ENCODE measurements at regions not wholly inside any gene's neighbourhood (a gene's known extent, or its start where the extent isn't known, plus 50 kb on each side); places are given as distances from the start of the nearest gene placed in this dataset.
A peak's percentile ranks its signal among the peaks of the same experiment; 100 is the strongest.

DNA sequence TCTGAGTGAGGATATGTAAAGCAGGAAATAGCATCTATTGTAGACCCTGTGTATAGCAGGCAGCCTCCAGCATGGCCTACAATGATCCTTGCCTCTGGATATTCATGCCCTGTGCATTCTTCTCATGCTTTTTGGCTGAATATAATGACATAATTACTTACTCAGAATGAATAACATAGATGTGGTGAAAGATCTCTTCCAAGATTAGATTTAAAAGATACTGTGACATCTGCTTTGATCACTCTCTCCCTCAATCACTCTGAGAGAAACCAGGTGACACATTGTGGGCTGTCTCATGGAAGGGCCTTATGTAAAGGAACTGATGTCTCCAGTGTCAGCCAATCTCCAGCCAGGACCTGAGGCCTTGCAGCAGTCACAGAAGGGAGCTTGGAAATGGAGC lies 376.7 kb downstream of the DNAH5 start:
- TF ChIP-seq EZH2 (IDR thresholded peaks at IDR 0.05; ENCODE audit: borderline replicate concordance, low read depth, low read length, severe bottlenecking) (no peak), CTCF (IDR thresholded peaks at IDR 0.05; ENCODE audit: borderline replicate concordance, extremely low read depth, low read length, poor library complexity, severe bottlenecking) (no peak)
- H3K4me2 ChIP-seq (ENCODE audit: insufficient read depth, low read length), result no peak overlapping the region
- H2AFZ ChIP-seq (ENCODE audit: low read depth, low read length), result no peak overlapping the region
- peak; percentile 54; the same call in 2 of the 3 replicates for ATAC-seq (ENCODE audit: insufficient read depth, low read depth)
- H3K79me2 ChIP-seq (ENCODE audit: insufficient read depth, low read length), result no peaks in the 10 kb centered on the region
- H3K27me3 ChIP-seq (ENCODE audit: insufficient read depth, low read length, poor library complexity), result no peaks in the 10 kb centered on the region
- H3K4me1 ChIP-seq (ENCODE audit: insufficient read depth, low read length), result no peaks in the 10 kb centered on the region
- H3K4me3 ChIP-seq (ENCODE audit: low read depth in 1 of 2, low read length in 2 of 2), result no peak overlapping the region
- H3K36me3 ChIP-seq (ENCODE audit: insufficient read depth, low read length), result no peaks in the 10 kb centered on the region
- H3K9ac ChIP-seq (ENCODE audit: low read depth, low read length), result no peak overlapping the region
- no peaks in the 10 kb centered on the region for H3K9me3 ChIP-seq (ENCODE audit: insufficient read depth, low read length, severe bottlenecking)
- H4K20me1 ChIP-seq (ENCODE audit: insufficient read depth, low read length), result no peaks in the 10 kb centered on the region
- H3K27ac ChIP-seq (ENCODE audit: low read length), result no peak overlapping the region
- no peak for DNase-seq

DNA sequence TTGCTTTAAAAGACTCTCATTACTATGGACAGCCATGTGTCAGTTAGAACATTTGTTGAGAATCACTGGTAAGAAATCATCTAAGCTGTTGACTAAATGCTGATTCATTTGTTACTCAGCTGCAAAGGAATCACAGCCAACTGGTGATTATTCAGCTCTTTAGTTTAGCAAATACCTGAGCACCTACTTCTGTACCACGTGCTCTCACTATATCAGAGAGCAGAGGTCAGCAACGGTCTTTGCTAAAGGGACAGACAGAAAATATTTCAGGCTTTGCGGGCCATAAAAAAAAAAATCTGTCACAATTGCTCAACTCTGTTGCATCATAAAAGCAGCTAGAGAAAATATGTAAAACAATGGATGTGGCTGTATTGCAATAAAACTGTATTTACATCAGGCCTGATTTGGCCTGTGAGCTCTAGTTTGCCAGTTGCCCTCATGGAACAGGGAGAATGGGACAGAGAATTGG lies 377.6 kb downstream of the DNAH5 start:
- ATAC-seq (ENCODE audit: insufficient read depth, low read depth), result no peak
- Histone ChIP-seq H3K4me3 (ENCODE audit: low read depth in 1 of 2, low read length in 2 of 2) (no peak overlapping the region), H3K9ac (ENCODE audit: low read depth, low read length) (no peak overlapping the region), H2AFZ (ENCODE audit: low read depth, low read length) (no peak overlapping the region), H3K36me3 (ENCODE audit: insufficient read depth, low read length) (no peaks in the 10 kb centered on the region), H3K27ac (ENCODE audit: low read length) (no peak overlapping the region), H3K27me3 (ENCODE audit: insufficient read depth, low read length, poor library complexity) (no peaks in the 10 kb centered on the region), H3K79me2 (ENCODE audit: insufficient read depth, low read length) (no peaks in the 10 kb centered on the region), H4K20me1 (ENCODE audit: insufficient read depth, low read length) (no peaks in the 10 kb centered on the region), H3K4me2 (ENCODE audit: insufficient read depth, low read length) (no peak overlapping the region), H3K4me1 (ENCODE audit: insufficient read depth, low read length) (no peaks in the 10 kb centered on the region), H3K9me3 (ENCODE audit: insufficient read depth, low read length, severe bottlenecking) (no peaks in the 10 kb centered on the region)
- DNase-seq, result no peak
- TF ChIP-seq EZH2 (IDR thresholded peaks at IDR 0.05; ENCODE audit: borderline replicate concordance, low read depth, low read length, severe bottlenecking) (no peak), CTCF (IDR thresholded peaks at IDR 0.05; ENCODE audit: borderline replicate concordance, extremely low read depth, low read length, poor library complexity, severe bottlenecking) (no peak)

DNA sequence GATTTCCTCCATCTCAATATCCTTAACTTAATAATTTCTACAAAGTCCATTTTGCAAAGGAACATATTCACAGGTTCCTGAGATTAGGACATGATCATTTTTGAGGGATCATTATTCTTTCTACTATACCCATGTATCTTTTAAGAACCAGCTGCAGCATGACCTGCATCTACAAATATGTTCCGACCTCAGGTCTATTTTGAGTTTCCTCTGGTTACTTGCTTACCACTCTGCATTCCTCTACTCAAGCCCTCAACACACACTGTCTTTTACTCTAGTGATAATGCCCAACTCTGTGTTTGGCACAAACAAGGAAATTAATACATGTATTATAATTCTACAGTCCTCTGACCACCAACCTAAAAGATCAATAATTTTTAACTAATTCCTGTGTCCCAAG lies 386.1 kb downstream of the DNAH5 start:
- H3K27ac ChIP-seq (ENCODE audit: low read length), result no peak overlapping the region
- no peak overlapping the region for H3K4me3 ChIP-seq (ENCODE audit: low read depth in 1 of 2, low read length in 2 of 2)
- ATAC-seq (ENCODE audit: insufficient read depth, low read depth) (no peak), DNase-seq (no peak)
- no peaks in the 10 kb centered on the region for H3K9me3 ChIP-seq (ENCODE audit: insufficient read depth, low read length, severe bottlenecking)
- no peak for TF ChIP-seq EZH2 (IDR thresholded peaks at IDR 0.05; ENCODE audit: borderline replicate concordance, low read depth, low read length, severe bottlenecking)
- TF ChIP-seq CTCF (IDR thresholded peaks at IDR 0.05; ENCODE audit: borderline replicate concordance, extremely low read depth, low read length, poor library complexity, severe bottlenecking), result no peak
- H3K79me2 ChIP-seq (ENCODE audit: insufficient read depth, low read length), result no peaks in the 10 kb centered on the region
- no peaks in the 10 kb centered on the region for H4K20me1 ChIP-seq (ENCODE audit: insufficient read depth, low read length)
- H3K36me3 ChIP-seq (ENCODE audit: insufficient read depth, low read length), result no peaks in the 10 kb centered on the region
- no peak overlapping the region for H2AFZ ChIP-seq (ENCODE audit: low read depth, low read length)
- no peaks in the 10 kb centered on the region for H3K4me1 ChIP-seq (ENCODE audit: insufficient read depth, low read length)
- no peak overlapping the region for H3K4me2 ChIP-seq (ENCODE audit: insufficient read depth, low read length)
- H3K27me3 ChIP-seq (ENCODE audit: insufficient read depth, low read length, poor library complexity), result no peaks in the 10 kb centered on the region
- no peak overlapping the region for H3K9ac ChIP-seq (ENCODE audit: low read depth, low read length)

DNA sequence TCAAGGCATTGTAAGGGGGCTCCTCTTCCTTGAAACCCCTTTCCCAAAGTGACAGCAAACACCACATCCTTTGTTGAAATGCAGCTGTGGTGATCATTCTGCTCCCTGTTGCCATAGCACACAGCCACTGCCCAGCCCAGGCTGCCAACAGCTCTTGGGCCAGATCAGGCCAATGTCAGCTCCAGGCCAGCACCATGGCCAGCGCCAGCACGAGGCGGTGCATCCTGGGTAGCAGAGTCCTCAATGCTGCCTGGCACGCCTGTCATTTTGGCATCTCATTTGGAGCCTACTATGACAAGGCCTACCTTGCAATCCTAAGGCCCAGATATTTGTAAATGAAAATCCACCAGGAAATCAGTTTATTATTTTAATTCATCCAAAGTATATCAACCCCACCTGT lies 390.6 kb downstream of the DNAH5 start:
- TF ChIP-seq EZH2 (IDR thresholded peaks at IDR 0.05; ENCODE audit: borderline replicate concordance, low read depth, low read length, severe bottlenecking) (no peak), CTCF (IDR thresholded peaks at IDR 0.05; ENCODE audit: borderline replicate concordance, extremely low read depth, low read length, poor library complexity, severe bottlenecking) (no peak)
- H3K4me3 ChIP-seq (ENCODE audit: low read depth in 1 of 2, low read length in 2 of 2), result no peak overlapping the region
- ATAC-seq (ENCODE audit: insufficient read depth, low read depth), result peak; percentile 58; the same call in 2 of the 3 replicates
- H4K20me1 ChIP-seq (ENCODE audit: insufficient read depth, low read length), result no peaks in the 10 kb centered on the region
- H3K27ac ChIP-seq (ENCODE audit: low read length), result no peak overlapping the region
- no peaks in the 10 kb centered on the region for H3K79me2 ChIP-seq (ENCODE audit: insufficient read depth, low read length)
- H3K4me1 ChIP-seq (ENCODE audit: insufficient read depth, low read length), result no peaks in the 10 kb centered on the region
- no peak overlapping the region for H3K9ac ChIP-seq (ENCODE audit: low read depth, low read length)
- H2AFZ ChIP-seq (ENCODE audit: low read depth, low read length), result no peak overlapping the region
- H3K9me3 ChIP-seq (ENCODE audit: insufficient read depth, low read length, severe bottlenecking), result no peaks in the 10 kb centered on the region
- H3K4me2 ChIP-seq (ENCODE audit: insufficient read depth, low read length), result no peak overlapping the region
- no peaks in the 10 kb centered on the region for H3K36me3 ChIP-seq (ENCODE audit: insufficient read depth, low read length)
- peak; percentile 24 for DNase-seq
- no peaks in the 10 kb centered on the region for H3K27me3 ChIP-seq (ENCODE audit: insufficient read depth, low read length, poor library complexity)
